ENCODE measurements at regions not wholly inside any gene's neighbourhood (a gene's known extent, or its start where the extent isn't known, plus 50 kb on each side); places are given as distances from the start of the nearest gene placed in this dataset.

DNA sequence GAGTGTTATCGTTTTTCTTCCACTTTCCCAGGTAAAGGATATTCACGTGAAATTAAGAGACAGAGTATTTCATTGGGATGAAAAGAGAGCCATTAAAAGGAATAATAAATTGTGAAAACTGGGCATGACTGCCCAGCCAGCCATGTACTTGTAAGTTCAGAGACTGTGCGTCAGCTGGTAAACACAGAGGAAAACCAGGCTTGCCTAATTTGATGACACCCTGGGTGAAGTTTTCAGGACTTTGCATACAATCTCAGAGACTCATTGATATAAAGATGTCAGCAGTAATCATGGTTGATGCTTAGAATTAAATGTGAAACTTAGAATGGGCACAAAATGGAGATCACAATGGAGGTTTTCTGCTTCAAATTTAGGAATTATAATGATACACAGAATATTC lies 153.5 kb upstream of the ZEB2 start:
- ATAC-seq = no peak
- TF ChIP-seq, protein P1, sequence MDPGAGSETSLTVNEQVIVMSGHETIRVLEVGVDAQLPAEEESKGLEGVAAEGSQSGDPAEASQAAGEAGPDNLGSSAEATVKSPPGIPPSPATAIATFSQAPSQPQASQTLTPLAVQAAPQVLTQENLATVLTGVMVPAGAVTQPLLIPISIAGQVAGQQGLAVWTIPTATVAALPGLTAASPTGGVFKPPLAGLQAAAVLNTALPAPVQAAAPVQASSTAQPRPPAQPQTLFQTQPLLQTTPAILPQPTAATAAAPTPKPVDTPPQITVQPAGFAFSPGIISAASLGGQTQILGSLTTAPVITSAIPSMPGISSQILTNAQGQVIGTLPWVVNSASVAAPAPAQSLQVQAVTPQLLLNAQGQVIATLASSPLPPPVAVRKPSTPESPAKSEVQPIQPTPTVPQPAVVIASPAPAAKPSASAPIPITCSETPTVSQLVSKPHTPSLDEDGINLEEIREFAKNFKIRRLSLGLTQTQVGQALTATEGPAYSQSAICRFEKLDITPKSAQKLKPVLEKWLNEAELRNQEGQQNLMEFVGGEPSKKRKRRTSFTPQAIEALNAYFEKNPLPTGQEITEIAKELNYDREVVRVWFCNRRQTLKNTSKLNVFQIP (CRISPR knock-in tag; IDR thresholded peaks at IDR 0.05; ENCODE audit: borderline replicate concordance, low read depth) = no peak
- TF ChIP-seq SNAI2 (CRISPR knock-in tag; IDR thresholded peaks at IDR 0.05) (no peak), ZFP3 (CRISPR knock-in tag; IDR thresholded peaks at IDR 0.05) (no peak), BACH2 (CRISPR knock-in tag; IDR thresholded peaks at IDR 0.05; ENCODE audit: borderline replicate concordance) (no peak), PPARA (CRISPR knock-in tag; IDR thresholded peaks at IDR 0.05; ENCODE audit: borderline replicate concordance) (no peak)

DNA sequence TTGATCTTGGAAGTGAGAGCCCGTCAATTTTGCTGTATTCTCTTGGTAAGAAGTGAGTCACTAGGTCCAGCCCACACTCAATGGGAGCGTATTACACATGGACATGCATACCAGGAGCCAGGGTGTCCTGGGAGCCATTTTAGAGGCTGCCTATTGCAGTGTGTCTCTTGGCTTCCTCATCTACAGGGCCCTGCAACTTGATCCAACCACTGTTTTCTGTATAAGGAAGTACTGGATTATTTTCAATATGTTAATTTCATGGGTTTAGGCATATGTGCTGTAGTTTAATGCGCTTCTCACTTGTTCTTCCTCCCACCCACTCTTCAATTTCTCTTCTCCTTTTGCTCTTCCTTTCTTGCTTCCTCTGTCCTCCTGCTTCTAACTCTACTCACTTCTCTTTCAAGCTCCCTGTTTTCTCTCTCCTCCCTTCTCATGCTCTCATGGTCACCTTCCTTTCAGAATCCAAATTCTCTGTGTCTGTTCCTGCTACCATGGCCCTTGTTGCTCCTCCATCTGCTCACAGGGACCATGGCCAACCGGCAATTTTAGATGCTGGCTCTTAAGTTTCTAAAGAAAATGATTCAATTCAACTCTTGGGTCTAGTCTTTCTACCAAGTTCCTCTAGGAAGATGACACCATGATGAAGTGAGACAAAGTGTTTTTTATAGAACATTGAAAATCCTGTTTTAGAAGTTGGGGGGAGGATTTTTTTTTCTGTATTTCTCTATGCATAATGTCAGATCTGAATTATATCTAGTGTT lies 152.0 kb upstream of the ZEB2 start:
- TF ChIP-seq, protein P2, sequence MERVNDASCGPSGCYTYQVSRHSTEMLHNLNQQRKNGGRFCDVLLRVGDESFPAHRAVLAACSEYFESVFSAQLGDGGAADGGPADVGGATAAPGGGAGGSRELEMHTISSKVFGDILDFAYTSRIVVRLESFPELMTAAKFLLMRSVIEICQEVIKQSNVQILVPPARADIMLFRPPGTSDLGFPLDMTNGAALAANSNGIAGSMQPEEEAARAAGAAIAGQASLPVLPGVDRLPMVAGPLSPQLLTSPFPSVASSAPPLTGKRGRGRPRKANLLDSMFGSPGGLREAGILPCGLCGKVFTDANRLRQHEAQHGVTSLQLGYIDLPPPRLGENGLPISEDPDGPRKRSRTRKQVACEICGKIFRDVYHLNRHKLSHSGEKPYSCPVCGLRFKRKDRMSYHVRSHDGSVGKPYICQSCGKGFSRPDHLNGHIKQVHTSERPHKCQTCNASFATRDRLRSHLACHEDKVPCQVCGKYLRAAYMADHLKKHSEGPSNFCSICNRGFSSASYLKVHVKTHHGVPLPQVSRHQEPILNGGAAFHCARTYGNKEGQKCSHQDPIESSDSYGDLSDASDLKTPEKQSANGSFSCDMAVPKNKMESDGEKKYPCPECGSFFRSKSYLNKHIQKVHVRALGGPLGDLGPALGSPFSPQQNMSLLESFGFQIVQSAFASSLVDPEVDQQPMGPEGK (CRISPR knock-in tag; IDR thresholded peaks at IDR 0.05; ENCODE audit: borderline replicate concordance) = no peak
- no peak for TF ChIP-seq ZC3H10 (CRISPR knock-in tag; IDR thresholded peaks at IDR 0.05)
- TF ChIP-seq, protein P3, sequence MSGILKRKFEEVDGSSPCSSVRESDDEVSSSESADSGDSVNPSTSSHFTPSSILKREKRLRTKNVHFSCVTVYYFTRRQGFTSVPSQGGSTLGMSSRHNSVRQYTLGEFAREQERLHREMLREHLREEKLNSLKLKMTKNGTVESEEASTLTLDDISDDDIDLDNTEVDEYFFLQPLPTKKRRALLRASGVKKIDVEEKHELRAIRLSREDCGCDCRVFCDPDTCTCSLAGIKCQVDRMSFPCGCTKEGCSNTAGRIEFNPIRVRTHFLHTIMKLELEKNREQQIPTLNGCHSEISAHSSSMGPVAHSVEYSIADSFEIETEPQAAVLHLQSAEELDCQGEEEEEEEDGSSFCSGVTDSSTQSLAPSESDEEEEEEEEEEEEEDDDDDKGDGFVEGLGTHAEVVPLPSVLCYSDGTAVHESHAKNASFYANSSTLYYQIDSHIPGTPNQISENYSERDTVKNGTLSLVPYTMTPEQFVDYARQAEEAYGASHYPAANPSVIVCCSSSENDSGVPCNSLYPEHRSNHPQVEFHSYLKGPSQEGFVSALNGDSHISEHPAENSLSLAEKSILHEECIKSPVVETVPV (CRISPR knock-in tag; IDR thresholded peaks at IDR 0.05) = no peak
- TF ChIP-seq ZNF8 (CRISPR knock-in tag; IDR thresholded peaks at IDR 0.05) = no peak
- TF ChIP-seq, protein P4, sequence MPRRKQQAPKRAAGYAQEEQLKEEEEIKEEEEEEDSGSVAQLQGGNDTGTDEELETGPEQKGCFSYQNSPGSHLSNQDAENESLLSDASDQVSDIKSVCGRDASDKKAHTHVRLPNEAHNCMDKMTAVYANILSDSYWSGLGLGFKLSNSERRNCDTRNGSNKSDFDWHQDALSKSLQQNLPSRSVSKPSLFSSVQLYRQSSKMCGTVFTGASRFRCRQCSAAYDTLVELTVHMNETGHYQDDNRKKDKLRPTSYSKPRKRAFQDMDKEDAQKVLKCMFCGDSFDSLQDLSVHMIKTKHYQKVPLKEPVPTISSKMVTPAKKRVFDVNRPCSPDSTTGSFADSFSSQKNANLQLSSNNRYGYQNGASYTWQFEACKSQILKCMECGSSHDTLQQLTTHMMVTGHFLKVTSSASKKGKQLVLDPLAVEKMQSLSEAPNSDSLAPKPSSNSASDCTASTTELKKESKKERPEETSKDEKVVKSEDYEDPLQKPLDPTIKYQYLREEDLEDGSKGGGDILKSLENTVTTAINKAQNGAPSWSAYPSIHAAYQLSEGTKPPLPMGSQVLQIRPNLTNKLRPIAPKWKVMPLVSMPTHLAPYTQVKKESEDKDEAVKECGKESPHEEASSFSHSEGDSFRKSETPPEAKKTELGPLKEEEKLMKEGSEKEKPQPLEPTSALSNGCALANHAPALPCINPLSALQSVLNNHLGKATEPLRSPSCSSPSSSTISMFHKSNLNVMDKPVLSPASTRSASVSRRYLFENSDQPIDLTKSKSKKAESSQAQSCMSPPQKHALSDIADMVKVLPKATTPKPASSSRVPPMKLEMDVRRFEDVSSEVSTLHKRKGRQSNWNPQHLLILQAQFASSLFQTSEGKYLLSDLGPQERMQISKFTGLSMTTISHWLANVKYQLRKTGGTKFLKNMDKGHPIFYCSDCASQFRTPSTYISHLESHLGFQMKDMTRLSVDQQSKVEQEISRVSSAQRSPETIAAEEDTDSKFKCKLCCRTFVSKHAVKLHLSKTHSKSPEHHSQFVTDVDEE (CRISPR knock-in tag; IDR thresholded peaks at IDR 0.05) = no peak
- TF ChIP-seq, protein P1 (CRISPR knock-in tag; IDR thresholded peaks at IDR 0.05; ENCODE audit: borderline replicate concordance, low read depth) = no peak
- no peak for TF ChIP-seq ZFP30 (CRISPR knock-in tag; IDR thresholded peaks at IDR 0.05)
- no peak for TF ChIP-seq BACH2 (CRISPR knock-in tag; IDR thresholded peaks at IDR 0.05; ENCODE audit: borderline replicate concordance)
- TF ChIP-seq ZNF565 (CRISPR knock-in tag; conservative IDR thresholded peaks at IDR 0.05; ENCODE audit: low read depth) = no peak
- no peak for TF ChIP-seq GLIS3 (CRISPR knock-in tag; IDR thresholded peaks at IDR 0.05)
- no peak for TF ChIP-seq ISL1 (CRISPR knock-in tag; IDR thresholded peaks at IDR 0.05)
- TF ChIP-seq, protein P5, sequence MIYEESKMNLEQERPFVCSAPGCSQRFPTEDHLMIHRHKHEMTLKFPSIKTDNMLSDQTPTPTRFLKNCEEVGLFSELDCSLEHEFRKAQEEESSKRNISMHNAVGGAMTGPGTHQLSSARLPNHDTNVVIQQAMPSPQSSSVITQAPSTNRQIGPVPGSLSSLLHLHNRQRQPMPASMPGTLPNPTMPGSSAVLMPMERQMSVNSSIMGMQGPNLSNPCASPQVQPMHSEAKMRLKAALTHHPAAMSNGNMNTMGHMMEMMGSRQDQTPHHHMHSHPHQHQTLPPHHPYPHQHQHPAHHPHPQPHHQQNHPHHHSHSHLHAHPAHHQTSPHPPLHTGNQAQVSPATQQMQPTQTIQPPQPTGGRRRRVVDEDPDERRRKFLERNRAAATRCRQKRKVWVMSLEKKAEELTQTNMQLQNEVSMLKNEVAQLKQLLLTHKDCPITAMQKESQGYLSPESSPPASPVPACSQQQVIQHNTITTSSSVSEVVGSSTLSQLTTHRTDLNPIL (CRISPR knock-in tag; IDR thresholded peaks at IDR 0.05; ENCODE audit: low read depth) = no peak
- no peak for ATAC-seq

DNA sequence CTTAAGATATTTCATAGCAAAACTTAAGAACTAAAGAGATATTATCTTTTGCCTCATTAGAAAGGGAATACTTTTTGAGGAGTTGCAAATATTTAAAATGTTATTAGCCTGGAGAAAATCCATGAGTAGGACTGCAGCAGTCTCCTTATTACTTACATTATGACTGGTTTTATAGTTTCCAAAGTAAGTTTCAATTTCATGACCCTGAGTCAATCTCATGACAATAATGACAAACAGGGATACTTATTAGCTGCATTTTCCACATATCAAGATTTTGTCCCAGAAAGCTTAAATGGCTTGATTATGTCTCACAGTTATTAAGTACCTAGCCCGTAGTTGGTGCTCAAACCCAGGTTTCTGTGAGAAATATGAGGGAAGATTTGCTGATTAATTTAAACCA lies 150.8 kb upstream of the ZEB2 start:
- ATAC-seq = no peak
- TF ChIP-seq, protein P1 (CRISPR knock-in tag; IDR thresholded peaks at IDR 0.05; ENCODE audit: borderline replicate concordance, low read depth) = no peak
- no peak for TF ChIP-seq ISL1 (CRISPR knock-in tag; IDR thresholded peaks at IDR 0.05)
- TF ChIP-seq, protein P3 (CRISPR knock-in tag; IDR thresholded peaks at IDR 0.05) = no peak
- TF ChIP-seq ZNF70 (CRISPR knock-in tag; IDR thresholded peaks at IDR 0.05) = no peak
- TF ChIP-seq TCF4 (CRISPR knock-in tag; IDR thresholded peaks at IDR 0.05; ENCODE audit: borderline replicate concordance) = no peak
- no peak for TF ChIP-seq RARB (CRISPR knock-in tag; IDR thresholded peaks at IDR 0.05)
- TF ChIP-seq, protein P4 (CRISPR knock-in tag; IDR thresholded peaks at IDR 0.05) = no peak
- TF ChIP-seq ZFP3 (CRISPR knock-in tag; IDR thresholded peaks at IDR 0.05) = no peak
- TF ChIP-seq SNAI2 (CRISPR knock-in tag; IDR thresholded peaks at IDR 0.05) = no peak
- no peak for TF ChIP-seq ZFP30 (CRISPR knock-in tag; IDR thresholded peaks at IDR 0.05)
